Breast epithelium (tissue), 4 donors: ENCODE measurements at regions not wholly inside any gene's neighbourhood (a gene's known extent, or its start where the extent isn't known, plus 50 kb on each side); places are given as distances from the start of the nearest gene placed in this dataset.

ENCODE experiments used
- DNase-seq, 2 donors: peaks; one replicate each; pipeline ENCODE4 v3.0.0-alpha.2; 2019; ENCODE audit warnings: low spot score in 2 of 2
- H3K27ac ChIP-seq, 2 donors: fragments of 200-600 bp; sonication (generic) in 1 of 2; one replicate each; pipeline ENCODE4 v1.5.1; 2016 to 2019; ENCODE audit warnings: mild to moderate bottlenecking in 1 of 2
- H3K27me3 ChIP-seq, 2 donors: fragments of 200-600 bp; sonication (generic) in 1 of 2; one replicate each; pipeline versions ENCODE4 v1.5.1 to v1.6.0; 2017 to 2019; ENCODE audit warnings: control low read depth in 1 of 2, mild to moderate bottlenecking in 1 of 2
- H3K36me3 ChIP-seq: fragments of 200-600 bp; one replicate; pipeline ENCODE4 v1.5.1; 2019
- H3K4me1 ChIP-seq, 2 donors: fragments of 200-600 bp; sonication (generic); one replicate each; pipeline ENCODE4 v1.5.1; 2016 to 2019; ENCODE audit warnings: control low read depth in 1 of 2
- H3K4me3 ChIP-seq, 3 donors: fragments of 200-600 bp; sonication (generic); 1 replicate in 2 of 3; 2 replicates in 1 of 3; pipeline ENCODE4 v1.5.1; 2016 to 2019; ENCODE audit warnings: mild to moderate bottlenecking in 3 of 3, moderate library complexity in 2 of 3
- H3K9me3 ChIP-seq, 2 donors: fragments of 200-600 bp; sonication (generic) in 1 of 2; one replicate each; pipeline ENCODE4 v1.5.1; 2016 to 2019; ENCODE audit warnings: control low read depth in 1 of 2
- POLR2A ChIP-seq: fragments of 450-650 bp; IDR thresholded peaks from one replicate; pipeline ENCODE4 v1.6.1; 2016; ENCODE audit warnings: antibody characterized with exemption, mild to moderate bottlenecking, moderate library complexity
- POLR2AphosphoS5 ChIP-seq, 3 donors: sonication (generic); formaldehyde crosslinking; IDR thresholded peaks; one replicate each; pipeline ENCODE4 v1.6.1; 2017; ENCODE audit warnings: antibody characterized with exemption in 3 of 3
- intact Hi-C: fragments of 100-400 bp; cut with DNase I; formaldehyde crosslinking; loops from one replicate; pipeline ENCODE4 v1.15.1; 2023; ENCODE audit warnings: low total_unique reads
- TF ChIP-seq, protein P1 (sequence below), 3 donors: fragments of 450-650 bp; IDR thresholded peaks; one replicate each; pipeline ENCODE4 v1.5.1; 2016 to 2017; ENCODE audit warnings: antibody characterized with exemption in 3 of 3, mild to moderate bottlenecking in 3 of 3, moderate library complexity in 3 of 3

GRCh38 chr3:78026318-78026828 lies 986.5 kb downstream of the ROBO2 start:
- TF ChIP-seq POLR2AphosphoS5 (IDR thresholded peaks at IDR 0.05) (no peak), POLR2A (no peak)
- TF ChIP-seq, protein P1, sequence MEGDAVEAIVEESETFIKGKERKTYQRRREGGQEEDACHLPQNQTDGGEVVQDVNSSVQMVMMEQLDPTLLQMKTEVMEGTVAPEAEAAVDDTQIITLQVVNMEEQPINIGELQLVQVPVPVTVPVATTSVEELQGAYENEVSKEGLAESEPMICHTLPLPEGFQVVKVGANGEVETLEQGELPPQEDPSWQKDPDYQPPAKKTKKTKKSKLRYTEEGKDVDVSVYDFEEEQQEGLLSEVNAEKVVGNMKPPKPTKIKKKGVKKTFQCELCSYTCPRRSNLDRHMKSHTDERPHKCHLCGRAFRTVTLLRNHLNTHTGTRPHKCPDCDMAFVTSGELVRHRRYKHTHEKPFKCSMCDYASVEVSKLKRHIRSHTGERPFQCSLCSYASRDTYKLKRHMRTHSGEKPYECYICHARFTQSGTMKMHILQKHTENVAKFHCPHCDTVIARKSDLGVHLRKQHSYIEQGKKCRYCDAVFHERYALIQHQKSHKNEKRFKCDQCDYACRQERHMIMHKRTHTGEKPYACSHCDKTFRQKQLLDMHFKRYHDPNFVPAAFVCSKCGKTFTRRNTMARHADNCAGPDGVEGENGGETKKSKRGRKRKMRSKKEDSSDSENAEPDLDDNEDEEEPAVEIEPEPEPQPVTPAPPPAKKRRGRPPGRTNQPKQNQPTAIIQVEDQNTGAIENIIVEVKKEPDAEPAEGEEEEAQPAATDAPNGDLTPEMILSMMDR (IDR thresholded peaks at IDR 0.05): no peak
- Histone ChIP-seq H3K27me3 (no peaks in the 10 kb centered on the region), H3K36me3 (no peaks in the 10 kb centered on the region), H3K4me3 (no peak overlapping the region), H3K4me1 (no peaks in the 10 kb centered on the region), H3K27ac (no peak overlapping the region), H3K9me3 (no peaks in the 10 kb centered on the region)
- no peak for DNase-seq
- intact Hi-C loops: no loop called here

DNA sequence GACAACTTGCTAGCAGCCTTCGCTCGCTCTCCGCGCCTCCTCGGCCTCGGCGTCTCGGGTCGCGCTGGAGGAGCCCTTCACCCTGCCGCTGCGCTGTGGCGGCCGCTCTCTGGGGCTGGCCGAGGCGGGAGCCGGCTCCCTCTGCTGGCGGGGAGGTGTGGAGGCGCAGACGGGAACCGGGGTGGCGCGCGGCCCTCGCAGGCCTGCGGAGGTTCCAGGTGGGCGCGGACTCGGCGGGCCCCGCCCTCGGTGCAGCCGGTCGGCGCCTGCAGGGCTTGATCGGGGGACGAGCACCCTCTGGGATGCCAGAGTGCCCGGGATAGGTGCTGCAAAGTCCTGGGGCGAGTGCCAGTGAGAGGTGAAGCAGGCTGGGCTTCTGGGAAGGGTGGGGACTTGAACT lies 989.9 kb downstream of the ROBO2 start:
- no peak for TF ChIP-seq POLR2AphosphoS5 (IDR thresholded peaks at IDR 0.05)
- no peak for TF ChIP-seq POLR2A
- TF ChIP-seq, protein P1 (IDR thresholded peaks at IDR 0.05): no peak

DNA sequence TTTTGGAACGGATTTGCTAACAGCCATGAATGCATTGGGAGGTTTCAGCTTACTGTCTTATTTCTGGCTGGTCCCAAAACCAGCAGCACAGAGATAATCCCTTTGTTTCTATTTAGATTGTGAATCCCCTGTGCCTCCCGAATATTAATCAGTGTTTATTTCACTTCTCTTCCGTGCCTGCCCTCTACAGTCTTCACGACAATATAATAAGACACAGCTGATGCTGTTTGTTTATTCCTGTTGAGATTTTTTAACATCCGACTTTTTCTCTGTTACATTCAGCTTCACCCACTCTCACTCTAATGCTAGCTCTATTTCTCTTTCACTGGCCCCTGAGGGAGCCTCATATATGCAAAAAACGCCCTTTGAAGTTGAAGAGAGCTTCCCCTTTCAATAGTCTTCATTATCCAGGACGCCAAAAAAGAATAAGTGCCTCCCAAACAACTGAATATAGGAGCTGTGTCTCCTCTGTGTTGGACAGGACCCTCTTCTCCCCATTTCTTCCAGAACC lies 995.3 kb downstream of the ROBO2 start:
- Histone ChIP-seq H3K4me3 (peak overlapping the region in 1 of 3 donors; percentile 33), H3K27me3 (no peaks in the 10 kb centered on the region), H3K36me3 (no peaks in the 10 kb centered on the region), H3K27ac (no peak overlapping the region), H3K4me1 (no peaks in the 10 kb centered on the region), H3K9me3 (no peaks in the 10 kb centered on the region)
- TF ChIP-seq POLR2AphosphoS5 (IDR thresholded peaks at IDR 0.05) (no peak), POLR2A (no peak)
- TF ChIP-seq, protein P1 (IDR thresholded peaks at IDR 0.05): no peak
- no peak for DNase-seq
- intact Hi-C loops: no loop called here

More for the DNA sequence above, 989.9 kb downstream of the ROBO2 start:
- Histone ChIP-seq H3K27ac (no peak overlapping the region), H3K27me3 (no peaks in the 10 kb centered on the region), H3K4me3 (no peak overlapping the region), H3K36me3 (no peaks in the 10 kb centered on the region), H3K9me3 (no peaks in the 10 kb centered on the region), H3K4me1 (no peaks in the 10 kb centered on the region)
- no peak for DNase-seq
- intact Hi-C loops: no loop called here

DNA sequence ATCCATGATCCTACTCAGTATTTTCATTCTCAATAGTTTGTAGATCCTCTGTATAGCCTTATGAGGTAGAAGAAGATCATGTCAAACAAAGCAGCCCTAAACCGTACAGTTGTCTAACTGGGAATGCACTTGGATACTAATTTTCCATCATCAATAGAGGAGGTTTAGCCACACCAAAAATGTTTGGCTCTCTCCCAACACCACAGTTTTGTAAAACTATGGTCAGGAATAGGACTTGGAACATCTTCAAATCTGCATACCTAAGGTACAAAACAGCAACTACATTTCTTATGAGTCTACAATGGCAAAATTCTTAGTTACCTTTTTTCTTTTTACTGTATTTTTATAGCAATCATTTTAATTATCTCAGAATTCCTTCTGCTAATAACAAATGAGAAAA lies 1001.6 kb downstream of the ROBO2 start:
- no peaks in the 10 kb centered on the region for H3K4me1 ChIP-seq
- TF ChIP-seq POLR2AphosphoS5 (IDR thresholded peaks at IDR 0.05): no peak
- no peak for TF ChIP-seq POLR2A
- TF ChIP-seq, protein P1 (IDR thresholded peaks at IDR 0.05): no peak
- H3K4me3 ChIP-seq: no peak overlapping the region
- H3K27ac ChIP-seq: no peak overlapping the region
- H3K27me3 ChIP-seq: no peaks in the 10 kb centered on the region
- H3K9me3 ChIP-seq: no peaks in the 10 kb centered on the region
- DNase-seq: no peak
- intact Hi-C loops: no loop called here
- H3K36me3 ChIP-seq: no peaks in the 10 kb centered on the region

GRCh38 chr3:78046566-78046965 lies 1006.7 kb downstream of the ROBO2 start:
- no peaks in the 10 kb centered on the region for H3K9me3 ChIP-seq
- no peak overlapping the region for H3K4me3 ChIP-seq
- TF ChIP-seq, protein P1 (IDR thresholded peaks at IDR 0.05): no peak
- TF ChIP-seq POLR2AphosphoS5 (IDR thresholded peaks at IDR 0.05) (no peak), POLR2A (no peak)
- H3K4me1 ChIP-seq: no peaks in the 10 kb centered on the region
- H3K27me3 ChIP-seq: no peaks in the 10 kb centered on the region
- intact Hi-C loops: no loop called here
- H3K36me3 ChIP-seq: no peaks in the 10 kb centered on the region
- no peak overlapping the region for H3K27ac ChIP-seq
- no peak for DNase-seq
